SHP77 (cell line): ENCODE measurements at regions not wholly inside any gene's neighbourhood (a gene's known extent, or its start where the extent isn't known, plus 50 kb on each side); places are given as distances from the start of the nearest gene placed in this dataset.

Experiments used
- DNase-seq, 2 experiments: peaks; one replicate each; lab custom pipeline; 2025; lab: John Stamatoyannopoulos, UW

DNA sequence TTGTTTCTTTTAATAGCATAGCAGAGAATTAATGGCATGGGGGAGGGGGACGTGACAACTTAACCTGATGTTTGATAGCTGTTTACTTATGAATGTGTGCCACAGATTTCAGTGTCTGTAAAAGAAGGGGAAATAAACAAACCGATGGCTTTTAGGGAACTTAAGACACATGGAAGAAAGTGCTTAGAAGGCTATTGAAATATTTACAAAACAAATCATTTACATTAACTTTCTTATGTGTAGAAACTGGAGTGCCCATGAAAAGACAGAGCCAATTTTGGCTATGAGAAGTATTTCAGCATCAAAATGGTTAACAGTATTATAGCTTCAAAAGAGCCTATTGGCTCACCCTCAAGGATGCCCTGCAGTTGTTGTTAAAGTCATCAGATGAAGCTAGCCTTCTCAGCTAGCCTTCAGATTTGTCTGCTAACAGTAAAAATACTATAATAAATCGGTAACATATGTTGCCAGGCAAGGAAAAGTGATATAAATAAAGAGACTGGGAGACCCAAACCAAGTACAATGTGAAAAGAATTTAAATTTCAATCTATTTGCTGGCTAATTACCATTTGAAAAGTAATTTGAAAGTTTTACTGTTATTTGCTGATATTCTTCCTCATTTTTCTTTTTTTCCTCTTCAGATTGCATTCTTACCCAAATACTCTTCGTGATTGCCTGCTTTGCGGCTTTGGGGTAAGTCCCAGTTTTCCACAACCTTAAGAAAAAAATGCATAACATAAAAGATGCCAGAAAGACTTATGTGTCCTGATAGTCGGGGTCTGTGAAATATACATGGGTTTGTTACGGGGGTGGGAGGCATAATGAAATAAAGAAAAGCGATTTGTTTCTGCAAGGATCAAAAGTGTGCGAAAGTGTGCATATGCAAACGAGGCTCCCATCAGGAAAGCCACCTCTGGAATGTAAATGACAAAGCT, 256.4 kb downstream of the MEIS1 start:
- no peak for DNase-seq

DNA sequence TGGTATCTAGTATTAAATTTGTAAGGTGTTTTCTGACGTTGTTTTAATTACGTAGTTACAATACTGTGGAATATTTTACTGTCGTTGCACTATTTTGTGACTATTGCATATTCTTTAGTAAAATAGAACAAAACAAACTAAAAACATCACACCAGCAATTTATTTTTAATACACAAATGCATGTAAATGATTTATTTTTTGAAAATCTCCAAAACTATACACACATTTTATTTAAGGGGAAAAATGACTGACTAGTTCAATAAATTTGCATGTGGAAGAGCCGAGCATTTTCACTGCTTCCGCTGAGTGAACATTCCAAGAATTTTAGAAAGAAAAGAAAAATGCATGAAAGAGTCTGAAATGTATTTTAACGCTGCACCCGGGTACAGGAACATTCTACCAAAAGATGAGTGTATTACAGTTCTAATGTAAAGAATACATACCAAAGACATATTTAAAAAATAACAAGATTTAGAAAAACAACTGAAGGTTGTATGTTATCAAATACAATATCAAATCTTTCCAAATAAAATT, 257.7 kb downstream of the MEIS1 start:
- no peak for DNase-seq

DNA sequence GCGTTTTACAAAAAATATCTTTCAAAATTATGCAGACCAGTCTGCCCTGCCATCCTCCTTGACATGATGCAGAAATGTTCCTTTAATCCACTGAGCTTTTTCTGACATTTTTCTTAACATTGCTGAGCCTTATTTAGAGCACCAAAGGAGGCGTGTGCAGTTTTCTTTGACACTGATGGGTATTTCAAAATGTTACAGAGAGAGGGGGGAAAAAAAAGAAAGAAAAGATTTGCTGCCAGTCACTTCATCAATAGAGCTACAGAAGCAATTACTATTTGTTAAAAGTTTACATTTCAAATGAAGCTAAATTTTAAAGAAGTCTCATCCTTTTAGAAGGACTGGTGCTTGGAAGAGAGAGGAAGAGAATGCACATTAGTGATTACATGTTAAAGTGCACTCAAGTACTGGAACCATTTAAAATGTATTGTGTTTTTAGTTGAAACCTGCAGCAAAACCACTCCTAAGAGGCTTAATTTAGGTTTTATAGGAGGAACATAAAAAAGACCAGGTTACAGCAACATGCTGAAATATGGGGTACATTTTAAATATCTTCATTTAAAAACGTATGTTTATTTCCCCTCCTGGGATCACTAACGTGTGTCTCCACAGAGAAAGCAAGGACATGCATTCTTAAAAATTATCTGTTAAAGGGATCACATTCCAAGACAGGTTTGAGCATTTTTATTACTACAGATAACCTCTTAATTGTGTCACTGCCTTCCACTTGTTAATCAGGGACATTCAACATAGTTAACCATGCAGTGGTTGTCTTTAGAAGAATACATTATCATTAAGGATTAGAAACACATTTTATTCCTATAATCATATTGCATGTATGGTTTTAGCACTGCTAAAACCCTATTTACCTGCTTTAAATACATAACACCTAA, 258.4 kb downstream of the MEIS1 start:
- no peak for DNase-seq

DNA sequence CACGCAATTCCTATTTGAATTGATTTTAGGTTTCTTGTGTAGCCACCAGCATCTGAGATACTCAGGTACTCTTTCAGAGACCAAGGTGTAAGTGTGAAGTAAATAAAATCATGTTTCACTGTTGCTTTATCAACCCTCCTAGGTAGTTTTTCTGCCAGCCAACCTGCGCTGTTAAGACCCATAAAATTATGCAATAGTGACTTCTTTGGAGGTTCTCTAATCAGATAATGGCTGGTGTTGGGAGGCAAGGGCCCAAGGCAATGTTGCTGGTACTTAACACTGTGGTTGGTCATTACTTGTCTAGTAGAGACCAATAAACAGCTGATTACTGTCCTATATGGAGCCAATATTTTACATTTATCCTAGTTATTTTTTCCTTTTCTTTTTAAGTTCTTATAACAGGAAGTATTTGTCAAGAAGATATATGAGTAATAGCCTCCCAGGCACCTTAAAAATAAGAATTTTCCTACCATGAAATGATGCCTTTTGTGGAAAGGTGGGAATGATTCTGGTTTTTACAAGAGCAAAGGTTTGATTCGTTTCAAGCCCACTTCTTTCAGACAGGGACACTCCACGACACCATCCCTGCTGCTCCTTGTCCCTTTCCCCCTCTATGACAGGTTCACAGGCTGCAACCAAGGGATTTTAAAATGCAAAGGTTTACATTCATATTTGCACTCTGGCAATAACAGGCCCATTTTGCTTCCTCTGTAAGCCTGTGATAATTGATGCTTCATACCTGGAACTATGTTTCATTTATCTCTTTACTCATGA, 259.3 kb downstream of the MEIS1 start:
- no peak for DNase-seq

DNA sequence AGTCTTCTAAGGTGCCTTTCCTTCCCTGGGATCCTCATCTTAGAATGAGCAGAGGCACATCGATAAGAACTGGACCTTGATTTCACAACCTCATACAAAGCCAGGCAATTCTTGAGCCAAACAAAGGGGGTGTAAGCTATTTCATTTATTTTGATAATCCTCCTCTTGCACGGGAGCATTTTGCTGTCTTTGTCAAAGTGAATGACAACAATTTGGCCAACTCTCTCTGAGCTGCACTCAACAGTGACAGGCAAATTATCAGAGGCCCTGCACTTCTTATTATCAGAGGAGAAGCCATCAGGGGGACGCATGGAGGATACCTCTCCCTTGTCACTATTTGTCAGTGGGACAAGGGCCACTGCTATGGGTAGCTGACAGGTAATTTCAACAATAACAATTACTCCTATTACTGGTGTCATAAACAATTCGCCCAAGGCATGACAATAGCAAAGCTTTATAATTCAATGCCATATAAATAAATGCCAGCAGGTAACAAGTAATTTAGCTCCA, 260.4 kb downstream of the MEIS1 start:
- DNase-seq, result no peak

DNA sequence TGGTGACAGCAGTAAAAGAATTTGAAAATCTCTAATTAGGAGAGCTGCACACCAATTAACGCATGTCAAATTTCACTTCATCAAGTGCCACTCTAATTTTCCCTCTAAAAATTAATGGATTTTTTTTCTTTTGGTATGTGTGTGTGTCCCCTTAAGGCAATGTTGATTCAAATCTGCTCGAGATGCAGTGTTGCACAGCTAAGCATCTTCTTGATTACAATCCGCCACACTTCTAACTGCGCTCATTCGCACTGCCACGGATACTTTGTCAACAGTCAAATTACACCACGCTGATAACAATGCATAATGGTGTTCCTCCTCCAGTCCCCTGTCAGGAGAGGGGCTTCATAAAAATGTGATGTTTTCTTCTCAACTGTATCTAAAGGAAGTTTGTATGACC, 261.4 kb downstream of the MEIS1 start:
- no peak for DNase-seq

DNA sequence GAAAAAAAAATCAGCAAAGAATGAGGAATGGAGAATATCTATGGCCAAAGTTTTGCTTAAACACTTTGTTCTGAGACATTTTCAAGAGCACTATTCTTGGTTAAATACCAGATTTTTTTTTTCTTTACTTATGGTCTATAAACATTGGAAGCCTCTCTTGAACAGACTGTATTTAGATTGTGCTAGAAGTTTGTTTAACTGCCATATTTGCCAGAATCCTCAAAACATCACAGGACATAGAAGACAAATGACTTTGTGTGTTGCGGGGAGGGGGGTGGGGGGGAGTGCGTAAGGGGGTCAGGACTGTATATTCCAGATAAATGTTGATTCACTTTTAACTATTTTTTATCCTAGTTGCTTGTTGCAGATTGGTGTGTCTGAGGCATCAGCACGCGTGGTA, 262.0 kb downstream of the MEIS1 start:
- DNase-seq, result no peak

DNA sequence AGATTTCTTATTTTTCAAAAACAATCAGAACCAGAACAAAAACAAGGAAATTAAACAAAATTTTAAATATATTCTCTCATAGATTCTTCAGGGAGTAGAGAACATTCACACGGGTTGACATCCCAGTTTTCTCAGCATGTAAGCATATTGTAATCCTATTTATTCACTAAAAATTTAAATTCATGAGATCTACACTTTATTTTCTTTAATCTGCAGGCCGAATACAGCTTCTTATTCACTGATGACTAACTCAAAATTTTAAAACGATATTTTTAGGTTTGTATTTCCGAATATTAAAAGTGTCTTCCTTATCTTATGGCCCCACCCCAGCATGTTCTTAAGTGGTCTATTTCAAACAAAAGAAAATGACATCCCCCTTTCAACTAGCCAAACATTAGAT, 262.4 kb downstream of the MEIS1 start:
- DNase-seq, result no peak

DNA sequence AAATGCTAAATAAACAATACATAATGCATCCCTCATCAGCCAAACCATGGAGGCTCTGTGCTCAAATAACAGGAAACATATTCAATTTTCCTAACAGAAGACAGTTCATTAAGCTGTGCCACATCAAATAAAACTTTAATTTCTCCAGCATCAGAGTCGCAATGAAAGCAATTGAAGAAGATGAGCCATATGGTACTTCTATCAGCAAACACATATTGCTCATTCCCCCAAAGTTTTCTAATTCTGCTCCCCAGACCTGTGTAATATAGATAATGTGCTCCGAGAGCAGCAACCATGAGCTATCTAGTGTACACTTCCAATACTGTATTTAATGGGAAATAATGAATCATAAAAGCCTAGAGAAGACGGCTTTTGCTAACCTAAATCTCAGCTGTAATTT, 263.2 kb downstream of the MEIS1 start:
- no peak for DNase-seq

DNA sequence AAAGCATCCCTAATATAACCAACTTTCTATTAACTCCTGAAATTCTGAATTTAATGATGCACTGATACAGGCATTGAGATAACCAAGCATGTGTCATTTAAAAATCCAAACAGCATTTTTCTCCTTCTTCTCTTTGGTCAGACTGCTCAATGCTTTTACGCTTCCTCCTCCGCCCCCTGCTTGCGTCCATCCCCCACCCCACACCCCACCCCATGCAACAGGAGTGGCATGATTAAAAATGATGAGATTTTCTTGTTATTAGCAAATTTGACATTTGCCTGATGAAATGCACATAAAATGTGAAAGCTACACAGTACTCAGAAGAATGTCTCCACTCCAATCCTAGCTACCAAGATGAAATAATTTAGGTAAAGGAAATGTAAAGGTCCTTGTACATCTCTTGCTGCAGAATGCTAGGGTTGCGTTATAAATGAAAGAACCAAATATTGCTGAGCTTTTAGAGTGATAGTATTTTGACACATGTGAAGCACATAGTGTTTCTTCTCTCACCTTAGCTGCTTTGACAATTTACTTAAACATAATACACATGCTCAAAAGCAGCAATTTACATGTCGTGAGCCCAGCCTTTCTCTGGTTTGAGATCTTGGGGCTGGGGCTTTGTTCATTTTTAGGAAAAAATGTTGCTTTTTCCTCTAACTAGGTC, 263.8 kb downstream of the MEIS1 start:
- DNase-seq, result no peak

DNA sequence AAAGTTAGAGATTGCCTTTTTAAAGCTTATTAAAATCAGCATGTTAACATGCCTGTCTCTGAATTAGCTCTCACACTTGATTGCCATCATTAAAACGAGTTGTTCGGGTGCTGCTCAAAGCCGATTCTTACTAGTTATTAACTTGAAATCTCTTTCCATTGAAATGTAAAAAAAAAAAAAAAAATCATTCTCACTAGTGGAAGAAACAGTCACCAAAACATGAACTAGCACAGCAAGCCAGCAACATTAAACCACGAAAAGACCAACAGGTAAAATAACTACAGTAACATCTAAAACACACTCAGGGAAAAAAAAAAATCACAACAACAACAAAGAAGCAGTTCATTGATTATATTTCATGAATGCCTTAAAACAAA, 264.5 kb downstream of the MEIS1 start:
- DNase-seq, result no peak

DNA sequence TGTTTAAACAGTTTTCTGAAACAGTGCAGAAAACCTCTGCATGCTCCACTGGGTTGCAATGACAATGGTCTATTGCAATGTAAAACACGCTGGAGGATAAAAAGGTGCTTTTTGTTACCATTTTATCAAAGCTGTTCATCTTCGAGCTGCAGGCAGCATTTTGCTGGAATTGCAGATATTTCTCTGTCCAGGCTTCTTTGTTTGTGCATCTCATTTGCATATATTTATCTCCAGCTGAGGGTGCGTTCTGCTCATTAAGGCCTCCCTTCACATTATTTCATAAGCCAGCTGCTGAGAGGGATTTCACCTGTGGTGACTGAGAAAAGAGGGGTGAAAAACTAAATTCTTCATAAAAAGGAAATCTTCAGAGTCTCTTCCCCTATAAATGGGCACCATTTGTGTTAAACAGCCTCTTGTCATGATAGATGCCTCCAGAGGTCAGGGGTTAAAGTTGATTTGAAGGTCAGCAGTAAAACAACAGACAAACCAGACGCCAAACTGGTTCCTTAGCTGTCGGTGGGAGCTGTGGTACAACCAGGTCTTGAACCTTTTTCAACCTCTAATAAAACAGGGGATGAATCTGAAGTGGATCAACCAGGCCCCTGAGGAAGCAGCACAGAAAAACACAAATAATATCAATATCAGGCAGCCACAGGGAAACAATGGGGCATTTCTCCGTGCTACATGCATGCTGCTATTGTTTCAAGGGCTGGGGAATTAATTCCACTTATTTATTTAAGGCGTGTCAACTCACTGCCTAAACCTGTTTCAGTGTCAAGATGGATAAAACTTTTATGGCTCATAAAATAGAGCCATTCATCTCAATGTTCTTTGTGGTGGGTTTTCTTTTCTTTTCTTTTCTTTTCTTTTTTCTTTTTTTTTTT, 265.1 kb downstream of the MEIS1 start:
- no peak for DNase-seq

DNA sequence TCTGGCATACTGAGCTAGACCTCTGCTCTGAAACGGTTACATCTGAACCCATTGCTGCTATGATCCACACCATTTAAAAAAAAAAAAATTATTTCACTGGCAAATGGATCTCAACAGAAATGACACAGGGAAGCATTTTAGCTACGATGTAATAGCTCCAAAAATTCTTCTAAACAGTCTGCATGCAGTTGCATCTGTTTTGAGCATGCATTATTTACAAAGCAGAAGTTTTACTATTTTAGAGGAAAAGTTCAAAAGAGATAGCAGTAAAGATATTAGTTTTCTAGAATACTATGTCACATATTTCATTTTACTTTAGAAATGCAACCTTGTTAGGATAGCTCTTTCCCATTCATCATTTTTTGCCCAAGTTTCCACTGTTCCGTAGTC, 265.7 kb downstream of the MEIS1 start:
- DNase-seq, result no peak

DNA sequence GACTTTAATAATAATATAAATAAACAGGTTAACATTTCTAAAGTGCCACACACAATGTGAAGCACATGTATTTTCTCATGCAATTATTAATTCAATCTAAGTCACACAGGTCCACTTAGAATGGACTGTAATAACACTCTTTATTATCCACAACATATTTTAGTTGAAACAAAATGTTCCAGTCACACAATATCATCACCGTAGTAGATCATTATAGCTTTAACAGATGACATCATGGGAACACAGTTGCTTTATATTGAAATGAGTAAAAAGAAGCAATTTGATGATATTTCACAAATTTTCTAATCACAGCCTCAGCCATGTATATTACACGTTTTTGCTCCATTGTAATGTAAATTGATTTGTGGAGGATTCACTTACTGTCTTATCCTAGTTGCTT, 266.3 kb downstream of the MEIS1 start:
- DNase-seq, result no peak

DNA sequence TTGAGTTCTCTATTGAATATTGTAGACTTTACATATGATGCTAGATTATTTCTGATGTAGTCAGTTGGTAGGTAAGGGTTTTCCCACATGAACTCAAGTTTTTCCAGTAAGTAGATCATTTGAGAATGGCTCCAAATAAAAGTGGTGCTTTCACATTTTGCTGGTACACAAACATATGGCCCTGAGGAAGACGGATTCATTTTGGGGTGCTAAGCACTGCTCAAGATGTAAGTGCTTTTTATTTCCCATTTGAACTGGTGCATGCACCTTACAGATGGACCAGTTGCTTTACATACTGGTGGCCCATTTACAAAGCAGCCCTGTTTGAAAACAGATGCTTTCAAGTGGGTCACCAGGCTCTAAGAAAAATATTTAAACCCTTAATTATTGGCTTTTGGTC, 266.7 kb downstream of the MEIS1 start:
- DNase-seq, result no peak

DNA sequence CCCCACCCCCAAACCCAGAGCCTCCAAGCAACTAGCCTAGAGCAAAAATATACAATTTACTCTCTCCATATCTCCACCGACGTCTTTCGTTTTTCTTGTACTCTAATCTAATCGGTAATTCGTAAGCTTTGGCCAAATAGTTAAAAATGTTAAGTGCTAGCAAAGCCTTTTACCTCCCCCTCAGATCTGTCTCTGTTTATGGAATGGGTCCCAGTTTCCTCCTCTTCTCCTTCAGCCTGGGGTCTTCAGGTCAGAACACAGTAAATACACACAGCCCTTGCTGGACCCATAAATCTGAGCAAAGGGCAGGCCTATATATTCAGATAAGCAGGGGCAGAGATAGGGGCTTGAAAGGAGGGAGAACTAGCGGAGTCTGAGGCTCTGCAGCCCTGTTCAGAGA, 267.4 kb downstream of the MEIS1 start:
- DNase-seq, result no peak

DNA sequence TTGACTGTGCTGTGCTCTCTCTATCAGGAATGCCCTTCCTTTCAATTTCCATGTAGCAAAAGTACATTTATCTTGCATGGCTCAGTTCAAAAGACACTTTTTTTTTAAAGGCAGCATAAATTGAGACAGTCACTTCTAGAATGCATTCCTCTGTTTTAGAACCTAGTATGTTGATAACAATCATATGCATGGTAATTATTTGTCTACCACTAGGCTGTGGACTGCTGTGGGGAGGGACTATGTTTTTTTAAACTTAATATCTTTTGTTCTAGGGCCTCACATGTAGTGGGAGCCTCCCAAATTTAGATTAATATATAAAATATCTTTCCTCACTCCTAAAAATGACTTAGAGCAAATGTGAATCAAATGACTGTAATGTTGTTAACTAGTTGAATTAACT, 269.9 kb downstream of the MEIS1 start:
- DNase-seq, result no peak

DNA sequence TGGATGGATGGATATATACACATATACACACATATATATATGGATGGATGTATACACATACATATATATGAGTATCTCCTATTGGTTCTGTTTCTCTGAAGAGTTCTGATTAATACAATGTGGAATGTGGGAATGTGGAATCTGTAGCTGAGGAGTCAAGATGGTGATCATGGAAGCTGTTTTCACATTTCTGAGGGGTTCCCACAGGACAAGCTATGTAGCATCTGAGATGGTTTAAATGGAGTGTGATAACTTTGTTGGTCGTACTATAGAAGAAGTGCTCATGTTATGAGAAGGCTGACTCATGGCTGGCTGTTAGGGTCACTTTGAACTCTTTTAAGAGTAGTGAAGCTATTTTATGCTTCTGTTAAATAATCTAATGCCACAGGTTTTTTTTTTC, 279.7 kb downstream of the MEIS1 start:
- DNase-seq, result no peak

DNA sequence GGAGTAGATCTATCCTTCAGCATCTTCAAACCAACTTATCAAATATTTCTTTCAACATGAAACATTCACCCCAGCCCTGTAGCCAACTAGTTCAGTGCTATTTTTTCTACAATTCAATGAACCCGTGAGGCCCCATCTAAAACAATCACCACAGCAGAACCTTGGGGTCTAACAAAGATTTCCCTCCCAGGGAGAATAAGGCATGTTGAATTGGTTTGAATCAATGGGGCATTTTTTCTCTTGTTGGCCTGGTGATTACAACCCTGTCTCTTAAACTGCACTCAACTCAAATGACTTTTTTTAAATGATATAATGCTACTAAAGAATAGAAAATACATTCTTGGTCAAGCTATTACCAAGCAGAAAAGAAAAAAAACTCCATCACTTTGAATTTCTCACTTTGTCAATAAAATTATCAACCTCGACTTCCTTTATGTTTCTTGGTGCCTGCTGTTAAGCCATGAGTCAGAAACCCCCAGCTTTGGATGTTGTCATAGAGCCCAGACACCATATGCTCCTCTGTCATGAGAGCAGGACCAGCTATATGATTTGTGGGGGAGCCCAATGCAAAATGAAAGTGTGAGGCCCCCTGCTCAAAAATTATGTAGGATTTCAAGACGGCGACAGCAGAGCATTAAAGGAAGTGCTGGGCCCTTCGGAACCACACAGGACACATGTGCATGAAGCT, 282.4 kb downstream of the MEIS1 start:
- no peak for DNase-seq

DNA sequence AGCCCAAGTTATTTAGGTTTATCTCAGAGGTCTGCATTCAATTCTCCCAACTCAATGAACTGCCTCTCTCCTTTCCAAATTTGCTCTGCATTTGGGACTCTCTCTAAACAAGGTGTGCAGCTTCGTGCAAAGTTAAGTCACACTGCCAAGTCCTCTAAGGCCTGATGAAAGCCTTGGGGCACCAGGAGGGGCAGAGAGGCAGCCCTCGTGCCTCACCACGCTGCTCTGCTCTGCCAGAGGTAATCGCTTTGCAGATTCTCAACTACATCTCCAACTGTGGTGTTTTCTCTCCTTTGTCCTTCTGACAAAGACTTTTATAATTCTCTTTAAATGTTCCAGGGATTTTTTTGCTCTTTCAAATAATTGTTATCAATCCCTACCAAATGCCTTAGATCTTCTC, 283.0 kb downstream of the MEIS1 start:
- no peak for DNase-seq
